ENCODE measurements at regions not wholly inside any gene's neighbourhood (a gene's known extent, or its start where the extent isn't known, plus 50 kb on each side); places are given as distances from the start of the nearest gene placed in this dataset.

- Histone ChIP-seq H3K4me3 (no peak overlapping the region), H3K27me3 (ENCODE audit: low read depth) (no peaks in the 10 kb centered on the region), H3K4me1 (no peaks in the 10 kb centered on the region), H3K36me3 (replicated peaks) (no peaks in the 10 kb centered on the region), H3K9me3 (no peaks in the 10 kb centered on the region)
- in situ Hi-C loops (cut with MboI; ENCODE audit: low sequenced_read_pairs), result no loop called here
- DNase-seq (ENCODE audit: low spot score in 2 of 2), result no peak
Observed at GRCh38 chr13:38537051-38537450, 149.8 kb upstream of the FREM2 start.

GRCh38 chr13:38538422-38538821 is 148.5 kb upstream of the FREM2 start:
- in situ Hi-C loops (cut with MboI; ENCODE audit: low sequenced_read_pairs), result no loop called here
- H3K4me3 ChIP-seq, result no peak overlapping the region
- no peaks in the 10 kb centered on the region for H3K36me3 ChIP-seq (replicated peaks)
- no peak for DNase-seq (ENCODE audit: low spot score in 2 of 2)
- no peaks in the 10 kb centered on the region for H3K9me3 ChIP-seq
- no peaks in the 10 kb centered on the region for H3K27me3 ChIP-seq (ENCODE audit: low read depth)
- H3K4me1 ChIP-seq, result 0 out of 2 replicates have a peak, but pooled peaks cover 1% of the 10 kb centered on the region

- no peaks in the 10 kb centered on the region for H3K9me3 ChIP-seq
- DNase-seq (ENCODE audit: low spot score in 2 of 2), result no peak
- no peaks in the 10 kb centered on the region for H3K27me3 ChIP-seq (ENCODE audit: low read depth)
- no peak overlapping the region for H3K4me3 ChIP-seq
- 0 out of 2 replicates have a peak, but pooled peaks cover 3% of the 10 kb centered on the region for H3K4me1 ChIP-seq
- H3K36me3 ChIP-seq (replicated peaks), result no peaks in the 10 kb centered on the region
- in situ Hi-C loops (cut with MboI; ENCODE audit: low sequenced_read_pairs), result no loop called here
Observed at GRCh38 chr13:38539632-38540031, 147.2 kb upstream of the FREM2 start.

- no peak for DNase-seq (ENCODE audit: low spot score in 2 of 2)
- H3K4me1 ChIP-seq, result 0 out of 2 replicates have a peak, but pooled peaks cover 3% of the 10 kb centered on the region
- in situ Hi-C loops (cut with MboI; ENCODE audit: low sequenced_read_pairs), result no loop called here
Observed at GRCh38 chr13:38542601-38543000, 144.3 kb upstream of the FREM2 start.

GRCh38 chr13:38543561-38543960 is 143.3 kb upstream of the FREM2 start:
- Histone ChIP-seq H3K9me3 (no peaks in the 10 kb centered on the region), H3K36me3 (replicated peaks) (no peaks in the 10 kb centered on the region), H3K4me1 (0 out of 2 replicates have a peak, but pooled peaks cover 3% of the 10 kb centered on the region), H3K27me3 (ENCODE audit: low read depth) (no peaks in the 10 kb centered on the region), H3K4me3 (no peak overlapping the region)
- in situ Hi-C loops (cut with MboI; ENCODE audit: low sequenced_read_pairs), result no loop called here
- no peak for DNase-seq (ENCODE audit: low spot score in 2 of 2)

More at GRCh38 chr13:38542601-38543000, 144.3 kb upstream of the FREM2 start:
- H3K27me3 ChIP-seq (ENCODE audit: low read depth), result no peaks in the 10 kb centered on the region
- no peak overlapping the region for H3K4me3 ChIP-seq
- no peaks in the 10 kb centered on the region for H3K36me3 ChIP-seq (replicated peaks)
- no peaks in the 10 kb centered on the region for H3K9me3 ChIP-seq

GRCh38 chr13:38563739-38564138 is 123.1 kb upstream of the FREM2 start:
- Histone ChIP-seq H3K4me3 (no peak overlapping the region), H3K36me3 (replicated peaks) (no peaks in the 10 kb centered on the region), H3K27me3 (ENCODE audit: low read depth) (no peaks in the 10 kb centered on the region), H3K9me3 (no peaks in the 10 kb centered on the region), H3K4me1 (peaks cover 26% of the 10 kb centered on the region)
- in situ Hi-C loops (cut with MboI; ENCODE audit: low sequenced_read_pairs), result no loop called here
- no peak for DNase-seq (ENCODE audit: low spot score in 2 of 2)

GRCh38 chr13:38564256-38565150 is 122.4 kb upstream of the FREM2 start:
- Histone ChIP-seq H3K4me3 (no peak overlapping the region), H3K9me3 (no peaks in the 10 kb centered on the region), H3K27me3 (ENCODE audit: low read depth) (no peaks in the 10 kb centered on the region), H3K36me3 (replicated peaks) (no peaks in the 10 kb centered on the region), H3K4me1 (peaks cover 26% of the 10 kb centered on the region)
- peak; percentile 46 to 89 for DNase-seq (ENCODE audit: low spot score in 2 of 2)
- in situ Hi-C loops (cut with MboI; ENCODE audit: low sequenced_read_pairs), result no loop called here

GRCh38 chr13:38566023-38566422 is 120.9 kb upstream of the FREM2 start:
- Histone ChIP-seq H3K4me1 (peaks cover 26% of the 10 kb centered on the region), H3K4me3 (no peak overlapping the region), H3K36me3 (replicated peaks) (no peaks in the 10 kb centered on the region), H3K9me3 (peaks cover 2% of the 10 kb centered on the region; the same call in 1 of the 2 replicates), H3K27me3 (ENCODE audit: low read depth) (no peaks in the 10 kb centered on the region)
- no peak for DNase-seq (ENCODE audit: low spot score in 2 of 2)
- in situ Hi-C loops (cut with MboI; ENCODE audit: low sequenced_read_pairs), result no loop called here

- DNase-seq (ENCODE audit: low spot score in 2 of 2), result peak; percentile 21 to 49
- Histone ChIP-seq H3K36me3 (replicated peaks) (no peaks in the 10 kb centered on the region), H3K27me3 (ENCODE audit: low read depth) (no peaks in the 10 kb centered on the region), H3K4me1 (peaks cover 26% of the 10 kb centered on the region), H3K4me3 (no peak overlapping the region), H3K9me3 (peaks cover 2% of the 10 kb centered on the region; the same call in 1 of the 2 replicates)
- in situ Hi-C loops (cut with MboI; ENCODE audit: low sequenced_read_pairs), result no loop called here
Observed at GRCh38 chr13:38566519-38566918, 120.4 kb upstream of the FREM2 start.

- H3K4me3 ChIP-seq, result no peak overlapping the region
- H3K4me1 ChIP-seq, result peaks cover 8% of the 10 kb centered on the region
- H3K27me3 ChIP-seq (ENCODE audit: low read depth), result no peaks in the 10 kb centered on the region
- in situ Hi-C loops (cut with MboI; ENCODE audit: low sequenced_read_pairs), result no loop called here
- H3K36me3 ChIP-seq (replicated peaks), result no peaks in the 10 kb centered on the region
- no peak for DNase-seq (ENCODE audit: low spot score in 2 of 2)
- peaks cover 2% of the 10 kb centered on the region; the same call in 1 of the 2 replicates for H3K9me3 ChIP-seq
Observed at GRCh38 chr13:38570706-38571105, 116.2 kb upstream of the FREM2 start.

- Histone ChIP-seq H3K4me3 (no peak overlapping the region), H3K27me3 (ENCODE audit: low read depth) (no peaks in the 10 kb centered on the region), H3K9me3 (peaks cover 2% of the 10 kb centered on the region; the same call in 1 of the 2 replicates), H3K4me1 (peaks cover 6% of the 10 kb centered on the region; the same call in 1 of the 2 replicates), H3K36me3 (replicated peaks) (no peaks in the 10 kb centered on the region)
- in situ Hi-C loops (cut with MboI; ENCODE audit: low sequenced_read_pairs), result no loop called here
- DNase-seq (ENCODE audit: low spot score in 2 of 2), result no peak
Observed at GRCh38 chr13:38575427-38575826, 111.5 kb upstream of the FREM2 start.

GRCh38 chr13:38577048-38577447 is 109.8 kb upstream of the FREM2 start:
- H3K9me3 ChIP-seq, result no peaks in the 10 kb centered on the region
- H3K27me3 ChIP-seq (ENCODE audit: low read depth), result no peaks in the 10 kb centered on the region
- in situ Hi-C loops (cut with MboI; ENCODE audit: low sequenced_read_pairs), result no loop called here
- no peaks in the 10 kb centered on the region for H3K36me3 ChIP-seq (replicated peaks)
- DNase-seq (ENCODE audit: low spot score in 2 of 2), result no peak
- peaks cover 6% of the 10 kb centered on the region; the same call in 1 of the 2 replicates for H3K4me1 ChIP-seq
- no peak overlapping the region for H3K4me3 ChIP-seq

- no peaks in the 10 kb centered on the region for H3K36me3 ChIP-seq (replicated peaks)
- no peaks in the 10 kb centered on the region for H3K27me3 ChIP-seq (ENCODE audit: low read depth)
- H3K4me3 ChIP-seq, result no peak overlapping the region
- in situ Hi-C loops (cut with MboI; ENCODE audit: low sequenced_read_pairs), result no loop called here
- peak; percentile 53 to 82 for DNase-seq (ENCODE audit: low spot score in 2 of 2)
- H3K9me3 ChIP-seq, result no peaks in the 10 kb centered on the region
- H3K4me1 ChIP-seq, result peaks cover 6% of the 10 kb centered on the region; the same call in 1 of the 2 replicates
Observed at GRCh38 chr13:38582133-38582532, 104.7 kb upstream of the FREM2 start.

GRCh38 chr13:38590230-38590629 is 96.6 kb upstream of the FREM2 start:
- in situ Hi-C loops (cut with MboI; ENCODE audit: low sequenced_read_pairs), result no loop called here
- no peaks in the 10 kb centered on the region for H3K36me3 ChIP-seq (replicated peaks)
- no peaks in the 10 kb centered on the region for H3K9me3 ChIP-seq
- no peak for DNase-seq (ENCODE audit: low spot score in 2 of 2)
- no peaks in the 10 kb centered on the region for H3K27me3 ChIP-seq (ENCODE audit: low read depth)
- peaks cover 11% of the 10 kb centered on the region for H3K4me1 ChIP-seq
- no peak overlapping the region for H3K4me3 ChIP-seq

Measured in HAP-1 (cell line).